H1 (cell line): ENCODE measurements at regions not wholly inside any gene's neighbourhood (a gene's known extent, or its start where the extent isn't known, plus 50 kb on each side); places are given as distances from the start of the nearest gene placed in this dataset.

Experiments used
- BCL11A ChIP-seq, 2 experiments: IDR thresholded peaks; one replicate each; pipeline ENCODE4 v1.6.1; 2011; ENCODE audit warnings: low read depth in 2 of 2, low read length in 2 of 2, mild to moderate bottlenecking in 2 of 2
- CHD1 ChIP-seq: IDR thresholded peaks from 2 replicates; pipeline ENCODE4 v1.6.1; 2012; ENCODE audit warnings: low read depth, low read length, improper control_type of control experiment
- CTCF ChIP-seq, 3 experiments: IDR thresholded peaks; 1 replicate in 2 of 3; 2 replicates in 1 of 3; pipeline versions ENCODE4 v1.5.1 to v1.6.1; 2011; ENCODE audit warnings: low read length in 3 of 3, mild to moderate bottlenecking in 3 of 3, inconsistent platforms in 2 of 3, low read depth in 1 of 3, moderate library complexity in 1 of 3; ENCODE audit not compliant: insufficient read depth in 1 of 3; ENCODE audit errors: control extremely low read depth in 1 of 3
- FOSL1 ChIP-seq: IDR thresholded peaks from 2 replicates; pipeline ENCODE4 v1.6.1; 2011; ENCODE audit warnings: mild to moderate bottlenecking, low read depth, low read length, moderate library complexity; ENCODE audit not compliant: insufficient read depth
- POLR2A ChIP-seq, 2 experiments: IDR thresholded peaks; 1 replicate in 1 of 2; 2 replicates in 1 of 2; pipeline ENCODE4 v1.6.1; 2011; ENCODE audit warnings: low read depth in 2 of 2, low read length in 2 of 2, mild to moderate bottlenecking in 2 of 2; ENCODE audit errors: control extremely low read depth in 1 of 2
- RNF2 ChIP-seq: fragments of 200-900, 300-1000 bp; sonication (generic); IDR thresholded peaks from 2 replicates; pipeline ENCODE4 v1.7.1; 2016; ENCODE audit warnings: borderline replicate concordance, low read depth, mild to moderate bottlenecking, antibody characterized with exemption, low read length; ENCODE audit not compliant: poor library complexity, severe bottlenecking; ENCODE audit errors: missing control alignments
- TEAD4 ChIP-seq: IDR thresholded peaks from 2 replicates; pipeline ENCODE4 v1.6.1; 2012; ENCODE audit warnings: low read depth, low read length, inconsistent platforms, mixed read lengths

GRCh38 chr15:69827751-69828150 is 270.0 kb downstream of the TLE3 start:
- TF ChIP-seq RNF2 = no peak
- no peak for TF ChIP-seq CHD1
- no peak for TF ChIP-seq CTCF (IDR thresholded peaks at IDR 0.05; ENCODE audit: control extremely low read depth in 1 of 3, insufficient read depth in 1 of 3, low read depth in 1 of 3, low read length in 3 of 3)
- TF ChIP-seq BCL11A (IDR thresholded peaks at IDR 0.05; ENCODE audit: low read depth in 2 of 2, low read length in 2 of 2) = no peak
- no peak for TF ChIP-seq TEAD4
- TF ChIP-seq FOSL1 = no peak
- no peak for TF ChIP-seq POLR2A (IDR thresholded peaks at IDR 0.05; ENCODE audit: control extremely low read depth in 1 of 2, low read depth in 2 of 2, low read length in 2 of 2)
